Pons (tissue), 1 donor: ENCODE measurements at regions not wholly inside any gene's neighbourhood (a gene's known extent, or its start where the extent isn't known, plus 50 kb on each side); places are given as distances from the start of the nearest gene placed in this dataset.

Experiments used
- DNase-seq: peaks from one replicate; pipeline ENCODE4 v3.0.0-alpha.2; 2016; ENCODE audit warnings: low spot score

DNA sequence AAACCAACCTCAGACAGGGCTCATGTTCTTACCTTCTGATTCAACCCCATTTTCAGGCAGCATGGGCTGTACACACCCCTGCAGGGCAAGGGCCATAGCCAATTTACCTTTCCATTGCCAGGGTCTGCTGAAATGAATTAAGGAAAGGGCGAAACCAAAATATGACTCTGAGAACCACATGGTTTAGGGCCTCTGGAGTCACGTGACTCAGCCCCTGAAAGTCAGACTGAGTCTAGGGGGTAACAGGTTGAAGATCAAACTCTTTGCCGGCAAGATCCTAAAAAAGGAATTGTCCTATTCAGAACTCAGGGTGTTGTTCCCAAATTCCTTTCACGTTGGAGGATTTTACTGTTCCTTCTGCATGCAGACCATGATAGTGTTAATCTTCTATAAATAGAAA is 118.9 kb downstream of the RAB11FIP2 start:
- no peak for DNase-seq

DNA sequence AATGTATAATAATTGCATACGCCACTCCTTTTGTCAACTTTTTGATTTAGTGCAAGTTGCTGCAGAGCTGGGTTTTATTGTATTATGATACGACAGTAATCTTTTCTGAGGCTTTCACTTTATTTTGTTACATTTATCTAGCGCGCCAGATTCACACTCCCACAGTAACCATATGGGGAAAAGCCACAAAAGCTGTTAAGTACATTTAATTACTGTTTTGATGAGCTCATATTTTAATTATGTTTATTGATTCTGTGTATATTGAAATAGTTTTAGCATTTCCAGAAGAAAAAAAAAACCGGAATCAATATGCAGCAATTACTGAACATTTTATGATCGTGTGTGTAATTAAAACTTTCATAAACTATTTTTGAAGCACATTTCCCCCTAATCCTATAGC is 118.5 kb downstream of the RAB11FIP2 start:
- no peak for DNase-seq

DNA sequence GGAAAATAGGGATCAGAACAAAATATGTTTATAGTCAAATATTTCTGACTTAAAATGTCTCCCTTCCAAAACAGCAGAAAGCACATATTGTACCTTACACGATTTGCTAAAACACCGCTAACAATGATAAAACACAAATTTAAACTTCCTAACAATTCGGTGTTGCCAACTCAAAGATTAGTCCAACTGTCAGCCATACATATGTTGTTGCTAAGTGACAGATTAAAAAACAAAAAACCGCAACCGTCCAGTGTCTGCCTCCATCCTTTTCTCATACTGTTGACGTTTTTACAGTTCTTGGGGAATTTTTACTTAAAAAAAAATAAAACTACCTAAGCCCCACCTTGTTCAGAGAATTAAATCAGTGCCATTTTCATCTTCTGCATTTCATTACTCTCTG is 118.0 kb downstream of the RAB11FIP2 start:
- no peak for DNase-seq

DNA sequence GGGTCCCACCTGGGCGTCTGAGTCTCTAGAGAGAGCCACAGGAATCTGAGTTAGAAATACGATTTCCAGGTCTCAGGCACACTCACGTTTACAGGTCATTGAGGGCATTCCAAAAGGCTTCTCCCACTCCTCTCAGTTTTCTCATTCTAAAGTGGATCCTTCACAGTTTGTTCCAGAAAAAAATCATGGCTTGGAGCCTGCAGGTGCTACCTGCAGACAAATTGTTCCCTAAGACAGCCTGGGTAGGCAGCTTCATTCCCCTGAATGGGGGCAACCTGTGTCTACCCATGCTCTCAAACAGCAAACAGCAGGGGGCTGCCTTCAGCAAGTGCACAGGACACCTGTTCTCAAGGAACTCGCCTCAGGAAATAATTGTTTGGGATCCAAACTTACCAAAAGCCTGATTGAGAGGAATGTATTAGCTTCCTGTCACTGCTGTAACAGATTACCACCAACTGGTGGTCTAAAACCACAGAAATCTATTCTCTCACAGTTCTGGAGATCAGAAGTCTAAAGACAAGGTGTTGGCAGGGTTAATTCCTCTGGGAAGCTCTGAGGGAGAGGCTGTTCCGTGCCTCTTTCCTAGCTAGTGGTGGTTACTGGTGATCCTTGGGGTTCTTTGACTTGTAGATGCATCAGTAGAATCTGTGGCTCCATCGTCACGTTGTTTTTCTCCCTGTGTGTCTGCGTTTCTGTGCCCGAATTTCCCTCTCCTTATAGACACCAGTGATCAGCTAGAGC is 117.2 kb downstream of the RAB11FIP2 start:
- no peak for DNase-seq

DNA sequence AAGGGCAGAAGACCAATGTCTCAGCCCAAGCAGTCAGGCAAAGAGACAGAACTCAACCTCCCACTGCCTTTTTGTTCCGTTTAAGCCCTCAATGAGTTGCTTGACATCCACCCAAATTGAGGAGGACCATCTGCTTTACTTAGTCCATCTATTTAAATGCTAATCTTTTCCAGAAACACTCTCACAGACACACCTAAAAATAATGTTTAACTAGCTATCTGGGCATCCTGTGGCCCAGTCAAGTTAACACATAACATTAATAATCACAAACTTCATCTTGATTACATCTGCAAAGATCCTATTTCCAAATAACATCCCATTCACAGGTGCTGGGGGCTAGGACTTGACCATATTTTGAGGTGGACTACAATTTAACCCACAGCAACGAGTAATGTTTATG is 115.7 kb downstream of the RAB11FIP2 start:
- no peak for DNase-seq

DNA sequence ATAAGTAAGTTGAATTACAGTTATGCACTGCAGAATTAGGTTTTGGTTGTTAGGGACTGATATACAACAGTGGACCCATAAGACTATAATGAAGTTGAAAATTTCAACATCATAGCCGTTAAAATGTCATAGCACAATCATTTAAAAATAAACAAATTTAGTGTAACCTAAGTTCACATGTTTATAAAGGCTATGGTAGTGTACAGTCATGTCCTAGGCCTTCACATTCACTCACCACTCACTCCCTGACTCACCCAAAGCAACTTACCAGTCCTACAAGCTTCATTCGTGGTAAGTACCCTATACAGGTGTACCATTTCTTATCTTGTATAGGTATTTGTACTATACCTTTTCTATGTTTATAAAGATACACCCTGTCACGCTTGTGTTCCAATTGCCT is 113.7 kb downstream of the RAB11FIP2 start:
- no peak for DNase-seq

DNA sequence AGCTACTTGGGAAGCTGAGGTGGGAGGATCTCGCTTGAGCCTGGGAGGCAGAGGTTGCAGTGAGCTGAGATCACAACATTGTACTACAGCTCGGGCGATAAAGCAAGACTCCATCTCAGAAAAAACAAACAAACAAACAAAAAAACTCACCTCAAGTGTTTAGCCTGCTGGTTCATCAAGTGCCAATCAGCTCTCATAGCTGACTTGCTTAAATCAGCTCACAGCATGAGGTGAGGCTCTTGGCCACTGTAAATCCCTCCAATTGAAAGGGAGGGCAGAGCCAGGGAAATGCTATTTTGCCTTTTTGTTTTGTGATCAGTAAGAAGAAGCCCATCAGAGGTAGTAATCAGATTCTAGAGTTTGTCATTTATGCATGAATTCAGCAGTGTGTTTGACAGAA is 112.3 kb downstream of the RAB11FIP2 start:
- DNase-seq: no peak

DNA sequence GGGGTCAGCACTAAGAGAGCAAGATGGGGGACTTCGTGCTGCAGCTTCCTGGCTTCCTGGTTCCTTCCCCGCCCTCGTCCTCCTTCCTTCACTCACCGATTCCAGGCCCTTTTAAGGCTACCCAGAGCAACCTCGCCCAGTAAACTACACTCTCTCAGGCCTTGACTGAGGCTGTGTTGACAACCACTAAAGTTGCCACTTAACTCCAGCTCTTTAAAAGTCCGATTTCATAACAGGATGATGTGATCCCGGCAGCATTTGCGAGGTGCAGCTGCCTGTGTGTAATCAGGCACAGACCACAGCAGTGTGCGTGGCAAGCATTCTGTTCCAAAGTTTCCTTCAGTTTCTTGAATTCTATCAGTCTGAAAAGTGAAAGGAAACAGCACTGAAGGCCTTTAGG is 110.6 kb downstream of the RAB11FIP2 start:
- DNase-seq: no peak

DNA sequence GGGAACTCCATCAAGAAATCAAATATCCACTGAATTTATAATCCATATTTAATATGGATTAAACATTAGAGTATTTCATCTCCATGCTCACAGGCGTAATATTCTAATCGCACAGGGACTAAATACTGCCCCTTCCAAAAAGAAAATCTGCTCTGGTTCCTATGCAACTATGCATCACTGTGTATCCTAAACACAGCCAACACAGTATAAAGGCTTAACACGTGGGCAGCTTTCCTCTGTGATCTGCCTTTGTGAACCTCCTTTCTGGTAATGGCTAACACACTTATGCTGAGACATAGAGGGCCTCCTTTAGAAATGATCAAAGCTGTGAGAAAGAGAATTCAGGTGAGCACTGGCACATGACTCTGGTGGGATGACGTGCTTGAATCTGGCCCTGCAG is 110.2 kb downstream of the RAB11FIP2 start:
- DNase-seq: no peak

DNA sequence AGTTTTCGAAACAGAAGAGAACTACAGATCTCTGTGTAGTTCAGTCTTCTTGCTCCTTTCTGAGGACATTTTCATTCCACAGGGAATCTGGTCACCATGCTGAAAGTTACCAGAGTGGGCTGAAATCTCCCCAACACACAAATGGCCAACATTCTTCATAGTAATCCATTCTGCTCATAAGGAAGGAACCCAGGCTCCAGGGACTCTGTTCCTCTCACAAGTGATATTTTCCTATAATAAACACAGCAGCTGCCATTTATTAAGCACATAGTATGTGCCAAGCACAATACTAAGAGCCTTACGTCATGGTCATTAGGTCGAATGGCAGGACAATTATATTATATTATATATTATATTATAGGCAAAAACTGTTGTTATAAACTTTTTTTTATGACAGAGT is 109.8 kb downstream of the RAB11FIP2 start:
- DNase-seq: no peak

DNA sequence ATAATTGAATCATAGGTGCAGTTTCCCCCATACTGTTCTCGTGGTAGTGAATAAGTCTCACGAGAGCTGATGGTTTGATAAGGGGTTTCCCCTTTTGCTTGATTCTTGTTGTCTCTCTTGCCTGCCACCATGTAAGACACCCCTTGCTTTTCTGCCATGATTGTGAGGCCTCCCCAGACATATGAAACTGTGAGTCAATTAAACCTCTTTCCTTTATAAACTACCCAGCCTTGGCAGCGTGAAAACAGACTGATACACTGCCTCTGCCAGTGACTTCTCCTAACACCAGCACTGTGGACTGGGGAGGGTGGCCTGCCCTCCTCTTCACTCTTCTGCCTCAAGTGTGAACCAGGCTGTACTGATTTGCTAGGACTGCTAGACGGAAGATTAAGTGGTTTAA is 108.6 kb downstream of the RAB11FIP2 start:
- DNase-seq: no peak

DNA sequence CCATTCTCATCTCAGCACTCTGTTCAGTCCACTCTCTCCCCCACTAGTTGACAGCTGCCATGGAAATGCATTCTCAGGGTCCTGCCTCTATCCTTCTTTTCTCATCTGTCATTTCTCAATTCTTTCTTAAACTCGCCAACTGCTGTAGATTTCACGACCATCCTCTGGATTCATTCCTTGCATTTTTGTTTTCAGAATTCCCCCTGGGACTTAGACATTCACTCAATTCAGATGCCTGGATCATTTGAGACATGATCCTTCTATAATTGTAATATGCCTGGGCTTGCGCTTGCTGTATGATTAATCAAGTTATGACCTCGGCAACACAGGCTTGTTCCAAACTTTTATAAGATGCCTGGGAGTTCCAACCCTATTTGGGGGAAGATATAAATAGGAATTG is 104.5 kb downstream of the RAB11FIP2 start:
- DNase-seq: no peak

DNA sequence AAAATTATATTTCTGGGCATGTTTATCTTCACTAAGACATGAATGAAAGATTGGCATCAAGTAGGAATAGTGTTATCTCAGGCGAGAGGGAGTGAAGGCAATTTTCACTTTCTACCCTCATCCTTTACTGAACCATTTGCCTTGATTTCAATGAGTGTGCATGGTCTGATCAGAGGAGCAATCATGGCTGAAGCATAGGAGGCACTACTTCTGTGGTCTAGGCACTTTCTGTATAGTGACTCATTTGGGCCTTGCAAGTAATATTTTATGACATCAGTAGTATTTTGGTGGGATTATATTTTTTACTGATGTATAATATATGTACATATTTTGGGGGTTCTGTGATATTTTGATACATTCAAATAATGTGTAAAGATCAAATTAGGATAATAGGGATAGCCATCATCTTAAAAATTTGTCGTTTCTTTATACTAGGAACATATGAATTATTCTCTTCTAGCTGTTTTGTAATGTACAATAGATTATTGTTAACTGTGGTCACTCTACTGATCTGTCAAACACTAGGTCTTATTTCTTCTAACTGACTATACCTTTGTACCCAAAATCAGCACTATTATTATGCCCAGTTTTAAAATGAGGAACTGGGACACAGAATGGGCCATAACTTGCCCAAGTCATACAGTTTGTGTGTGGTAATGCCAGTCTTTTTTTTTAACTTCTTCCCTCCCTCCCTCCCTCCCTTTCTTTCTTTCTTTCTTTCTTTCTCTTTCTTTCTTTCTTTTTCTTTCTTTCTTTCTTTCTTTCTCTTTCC is 101.9 kb downstream of the RAB11FIP2 start:
- no peak for DNase-seq

DNA sequence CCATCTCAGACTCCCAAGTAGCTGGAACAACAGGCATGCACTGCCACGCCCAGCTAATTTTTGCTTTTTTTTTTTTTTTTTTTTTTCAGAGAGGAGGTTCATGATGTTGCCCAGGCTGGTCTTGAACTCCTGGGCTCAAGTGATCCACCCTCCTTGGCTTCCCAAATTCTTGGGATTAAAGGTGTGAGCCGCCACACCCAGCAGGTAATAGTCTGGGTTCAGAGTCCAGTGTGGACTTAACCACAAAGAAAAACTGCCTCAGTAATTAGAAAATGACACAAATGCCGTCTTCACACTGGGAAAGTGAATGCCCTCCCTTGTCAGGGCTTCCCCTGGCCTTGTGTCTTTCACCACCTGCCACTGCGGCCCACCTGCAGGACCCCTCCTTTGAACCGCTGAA is 101.1 kb downstream of the RAB11FIP2 start:
- no peak for DNase-seq

DNA sequence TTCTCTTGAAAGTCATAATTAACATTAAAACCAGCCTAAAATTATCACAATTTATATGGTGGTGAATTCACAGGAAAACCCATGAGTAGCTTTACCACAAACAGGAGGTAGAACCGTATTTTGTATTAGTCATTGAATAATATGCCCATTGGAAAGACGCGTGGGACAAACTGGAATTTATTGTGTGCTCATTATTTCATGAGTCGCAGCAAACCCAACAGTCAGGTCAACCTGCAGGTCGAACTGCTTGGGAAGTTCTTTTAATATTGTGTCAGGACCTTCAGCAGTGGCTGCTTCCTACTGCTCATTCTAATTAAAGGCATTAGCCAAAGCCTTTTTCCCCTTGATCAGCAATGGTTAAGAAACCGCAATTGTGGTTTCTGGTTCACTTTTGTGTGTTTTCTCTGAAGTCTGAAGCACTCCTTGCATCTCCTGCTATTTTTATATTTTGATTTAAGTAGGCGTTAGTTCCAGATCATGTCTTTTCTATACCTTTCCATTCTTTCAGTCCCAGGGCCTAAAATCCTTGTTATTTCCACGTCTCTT is 100.1 kb downstream of the RAB11FIP2 start:
- DNase-seq: no peak

DNA sequence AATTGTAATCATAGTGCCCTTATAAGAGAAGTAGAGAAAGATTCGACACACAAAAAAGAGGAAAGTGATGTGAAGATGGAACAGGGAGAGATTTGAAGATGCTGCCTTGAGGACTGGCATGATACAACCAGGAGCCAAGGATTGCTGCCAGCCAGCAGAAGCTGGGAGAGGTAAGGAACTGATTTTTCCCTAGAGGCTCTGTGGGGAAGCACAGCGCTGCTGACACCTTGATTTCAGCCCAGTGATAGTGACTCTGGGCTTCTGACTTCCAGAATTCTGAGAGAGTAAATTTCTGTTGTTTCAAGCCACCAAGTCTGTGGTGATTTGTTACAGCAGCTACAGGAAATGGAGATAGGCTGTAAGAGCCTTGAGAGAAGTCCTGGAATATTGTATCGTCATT is 98.2 kb downstream of the RAB11FIP2 start:
- no peak for DNase-seq

DNA sequence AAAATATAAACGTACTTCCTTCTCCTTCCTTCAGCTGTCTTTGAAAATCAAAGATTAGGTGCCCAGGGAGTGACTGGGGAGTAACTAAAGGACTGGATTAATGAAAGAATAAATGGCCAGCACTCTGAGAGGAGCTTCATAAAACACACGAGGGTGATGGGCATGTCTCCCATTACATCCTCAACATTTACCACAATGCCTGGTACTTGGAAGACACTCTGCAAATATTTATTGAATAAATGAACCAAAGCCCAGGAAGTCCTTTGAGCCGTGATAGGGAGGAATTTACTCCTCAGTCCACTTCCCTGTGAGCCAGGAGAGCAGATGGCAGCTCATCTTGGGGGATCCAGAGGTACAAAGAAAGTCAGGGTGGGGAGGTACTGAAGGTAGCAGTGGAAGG is 96.3 kb downstream of the RAB11FIP2 start:
- no peak for DNase-seq
